Hepatocyte (in vitro differentiated cells): ENCODE measurements at regions not wholly inside any gene's neighbourhood (a gene's known extent, or its start where the extent isn't known, plus 50 kb on each side); places are given as distances from the start of the nearest gene placed in this dataset.

ENCODE experiments used
- DNase-seq: peaks from one replicate; pipeline ENCODE4 v3.0.0-alpha.2; 2016; ENCODE audit warnings: low spot score
- H2AFZ ChIP-seq: fragments of 200-600 bp; sonication (generic); 2 replicates; pipeline ENCODE4 v1.6.0; 2016; ENCODE audit warnings: antibody characterized with exemption, mild to moderate bottlenecking
- H3K27ac ChIP-seq: fragments of 200-600 bp; sonication (generic); 2 replicates; pipeline ENCODE4 v1.5.1; 2016; ENCODE audit warnings: mild to moderate bottlenecking
- H3K27me3 ChIP-seq: fragments of 200-600 bp; sonication (generic); 2 replicates; pipeline ENCODE4 v1.6.1; 2016
- H3K36me3 ChIP-seq: fragments of 200-600 bp; sonication (generic); replicated peaks from 2 replicates; pipeline ENCODE4 v1.5.1; 2016; ENCODE audit warnings: low read depth; ENCODE audit not compliant: insufficient read depth
- H3K4me1 ChIP-seq: fragments of 200-600 bp; sonication (generic); 2 replicates; pipeline ENCODE4 v1.5.1; 2016; ENCODE audit warnings: mild to moderate bottlenecking, moderate library complexity; ENCODE audit not compliant: insufficient read depth
- H3K4me2 ChIP-seq: fragments of 200-600 bp; sonication (generic); 2 replicates; pipeline ENCODE4 v1.6.0; 2016
- H3K4me3 ChIP-seq: fragments of 200-600 bp; sonication (generic); 2 replicates; pipeline ENCODE4 v1.5.1; 2016; ENCODE audit warnings: mild to moderate bottlenecking
- H3K79me2 ChIP-seq: fragments of 200-600 bp; sonication (generic); 2 replicates; pipeline ENCODE4 v1.6.0; 2017; ENCODE audit warnings: mild to moderate bottlenecking
- H3K9me2 ChIP-seq: fragments of 200-600 bp; sonication (generic); replicated peaks from 2 replicates; pipeline ENCODE4 v1.6.0; 2017; ENCODE audit warnings: mild to moderate bottlenecking; ENCODE audit not compliant: insufficient read depth
- H3K9me3 ChIP-seq: fragments of 200-600 bp; sonication (generic); 2 replicates; pipeline ENCODE4 v1.5.1; 2016; ENCODE audit warnings: low read depth, mild to moderate bottlenecking
- H4K20me1 ChIP-seq: fragments of 200-600 bp; sonication (generic); 2 replicates; pipeline ENCODE4 v1.6.0; 2016; ENCODE audit warnings: mild to moderate bottlenecking; ENCODE audit not compliant: insufficient read depth, poor library complexity, severe bottlenecking
- CTCF ChIP-seq: fragments of 200-600 bp; sonication (generic); IDR thresholded peaks from 2 replicates; pipeline ENCODE4 v1.5.1; 2016; ENCODE audit warnings: antibody characterized with exemption, mild to moderate bottlenecking; ENCODE audit not compliant: poor library complexity
- EZH2 ChIP-seq: fragments of 200-600 bp; sonication (generic); IDR thresholded peaks from 2 replicates; pipeline ENCODE4 v1.6.1; 2016; ENCODE audit warnings: antibody characterized with exemption, mild to moderate bottlenecking, borderline replicate concordance
- EZH2phosphoT487 ChIP-seq: fragments of 200-600 bp; sonication (generic); IDR thresholded peaks from one replicate; pipeline ENCODE4 v1.6.1; 2018; ENCODE audit warnings: antibody characterized with exemption, mild to moderate bottlenecking, low read depth, moderate library complexity; ENCODE audit not compliant: unreplicated experiment, severe bottlenecking
- WGBS: methylation state at CpG from one replicate; pipeline ENCODE4 v1.1.6; 2016; ENCODE audit warnings: low lambda C conversion rate; ENCODE audit errors: missing lambda C conversion rate; 5-methylcytosine and 5-hydroxymethylcytosine counted together

- H3K27ac ChIP-seq: no peak overlapping the region
- WGBS: 73% methylated on average over 3 of the region's 4 CpGs
- H3K4me1 ChIP-seq: no peaks in the 10 kb centered on the region
- no peaks in the 10 kb centered on the region for H3K79me2 ChIP-seq
- no peak overlapping the region for H2AFZ ChIP-seq
- no peak overlapping the region for H3K4me3 ChIP-seq
- H4K20me1 ChIP-seq: no peaks in the 10 kb centered on the region
- no peaks in the 10 kb centered on the region for H3K27me3 ChIP-seq
- no peak overlapping the region for H3K4me2 ChIP-seq
- no peaks in the 10 kb centered on the region for H3K9me2 ChIP-seq
- TF ChIP-seq EZH2phosphoT487 (no peak), EZH2 (no peak), CTCF (no peak)
- H3K36me3 ChIP-seq: no peaks in the 10 kb centered on the region
- no peak for DNase-seq
- no peaks in the 10 kb centered on the region for H3K9me3 ChIP-seq
These were observed 320.3 kb downstream of the PTPRU start for GRCh38 chr1:29556657-29557056.

- Histone ChIP-seq H3K79me2 (no peaks in the 10 kb centered on the region), H3K4me3 (no peak overlapping the region), H4K20me1 (no peaks in the 10 kb centered on the region), H3K9me2 (no peaks in the 10 kb centered on the region), H3K4me2 (no peak overlapping the region), H3K9me3 (no peaks in the 10 kb centered on the region), H3K27ac (no peak overlapping the region), H3K4me1 (no peaks in the 10 kb centered on the region), H3K27me3 (no peaks in the 10 kb centered on the region), H2AFZ (no peak overlapping the region), H3K36me3 (no peaks in the 10 kb centered on the region)
- no peak for DNase-seq
- 96% methylated on average over 9 of the region's 10 CpGs for WGBS
- TF ChIP-seq EZH2 (no peak), CTCF (no peak), EZH2phosphoT487 (no peak)
These were observed 318.8 kb downstream of the PTPRU start for GRCh38 chr1:29555043-29555620.

GRCh38 chr1:29554208-29554778 is 318.0 kb downstream of the PTPRU start:
- Histone ChIP-seq H3K9me2 (no peaks in the 10 kb centered on the region), H3K4me2 (no peak overlapping the region), H3K27ac (no peak overlapping the region), H3K9me3 (no peaks in the 10 kb centered on the region), H3K4me3 (no peak overlapping the region), H3K36me3 (no peaks in the 10 kb centered on the region), H3K79me2 (no peaks in the 10 kb centered on the region), H4K20me1 (no peaks in the 10 kb centered on the region), H3K4me1 (no peaks in the 10 kb centered on the region), H3K27me3 (no peaks in the 10 kb centered on the region), H2AFZ (no peak overlapping the region)
- no peak for TF ChIP-seq CTCF
- no peak for TF ChIP-seq EZH2
- no peak for TF ChIP-seq EZH2phosphoT487
- DNase-seq: no peak
- WGBS: 86% methylated on average over 2 of the region's 2 CpGs
